GM23338 (cell line): ENCODE measurements at regions not wholly inside any gene's neighbourhood (a gene's known extent, or its start where the extent isn't known, plus 50 kb on each side); places are given as distances from the start of the nearest gene placed in this dataset.

Source experiments
- ATAC-seq: fragments of 200-7000 bp; cut with Tn5 transposase; 3 replicates; pipeline ENCODE4 v1.9.1; 2020
- DNase-seq: peaks from one replicate; pipeline ENCODE4 v3.0.0-alpha.2; 2015; ENCODE audit warnings: low spot score
- H2AFZ ChIP-seq: fragments of 200-600 bp; sonication (generic); 2 replicates; pipeline ENCODE4 v1.8.0; 2016; ENCODE audit warnings: antibody characterized with exemption, mild to moderate bottlenecking, moderate library complexity
- H3F3A ChIP-seq: fragments of 200-600 bp; sonication (generic); replicated peaks from 2 replicates; pipeline ENCODE4 v1.8.0; 2017; ENCODE audit warnings: antibody characterized with exemption, mixed run types, low read depth
- H3K27ac ChIP-seq: fragments of 200-600 bp; sonication (generic); 2 replicates; pipeline ENCODE4 v1.6.1; 2016; ENCODE audit warnings: low read depth
- H3K27me3 ChIP-seq: fragments of 200-600 bp; sonication (generic); 2 replicates; pipeline ENCODE4 v1.8.0; 2016; ENCODE audit warnings: mild to moderate bottlenecking, mixed run types, moderate library complexity; ENCODE audit not compliant: insufficient read depth
- H3K36me3 ChIP-seq: fragments of 200-600 bp; sonication (generic); 2 replicates; pipeline ENCODE4 v1.8.0; 2016; ENCODE audit warnings: mild to moderate bottlenecking; ENCODE audit not compliant: insufficient read depth
- H3K4me1 ChIP-seq: fragments of 200-600 bp; sonication (generic); 2 replicates; pipeline ENCODE4 v1.8.0; 2016; ENCODE audit warnings: mild to moderate bottlenecking, moderate library complexity; ENCODE audit not compliant: insufficient read depth
- H3K4me2 ChIP-seq: fragments of 200-600 bp; sonication (generic); 2 replicates; pipeline ENCODE4 v1.7.1; 2017; ENCODE audit warnings: mixed run types
- H3K4me3 ChIP-seq: fragments of 200-600 bp; sonication (generic); 2 replicates; pipeline ENCODE4 v1.6.1; 2016; ENCODE audit warnings: mixed run types
- H3K79me2 ChIP-seq: fragments of 200-600 bp; sonication (generic); replicated peaks from 2 replicates; pipeline ENCODE4 v1.8.0; 2017; ENCODE audit warnings: mild to moderate bottlenecking; ENCODE audit not compliant: insufficient read depth
- H3K9me2 ChIP-seq: fragments of 200-600 bp; sonication (generic); 2 replicates; pipeline ENCODE4 v1.8.0; 2017; ENCODE audit not compliant: insufficient read depth
- H4K20me1 ChIP-seq: fragments of 200-600 bp; sonication (generic); replicated peaks from 2 replicates; pipeline ENCODE4 v1.8.0; 2017; ENCODE audit warnings: mild to moderate bottlenecking; ENCODE audit not compliant: insufficient read depth
- H3K27ac Mint-ChIP-seq: 2 replicates; pipeline ENCODE4 v1.8.0; 2020; ENCODE audit warnings: inconsistent platforms, mild to moderate bottlenecking, moderate library complexity, mixed read lengths
- H3K27me3 Mint-ChIP-seq: 3 replicates; pipeline ENCODE4 v1.8.0; 2022; ENCODE audit warnings: low read depth, mild to moderate bottlenecking, moderate library complexity, mixed read lengths, inconsistent platforms; ENCODE audit not compliant: insufficient read depth, poor library complexity
- H3K36me3 Mint-ChIP-seq: 3 replicates; pipeline ENCODE4 v1.8.0; 2021; ENCODE audit warnings: low read depth, mild to moderate bottlenecking, inconsistent platforms, moderate library complexity, mixed read lengths
- H3K4me1 Mint-ChIP-seq: 3 replicates; pipeline ENCODE4 v1.8.0; 2020; ENCODE audit warnings: mild to moderate bottlenecking, inconsistent platforms, mixed read lengths
- H3K4me3 Mint-ChIP-seq: 3 replicates; pipeline ENCODE4 v1.8.0; 2021; ENCODE audit warnings: moderate library complexity, mild to moderate bottlenecking, inconsistent platforms, mixed read lengths
- H3K9me3 Mint-ChIP-seq: 3 replicates; pipeline ENCODE4 v1.8.0; 2020; ENCODE audit warnings: moderate library complexity, mild to moderate bottlenecking, inconsistent platforms, mixed read lengths
- CREB1 ChIP-seq: fragments of 250-450 bp; sonication (Bioruptor Pico); IDR thresholded peaks from 2 replicates; pipeline ENCODE4 v1.5.0; 2020; ENCODE audit warnings: low read depth, mild to moderate bottlenecking, moderate library complexity
- EZH2 ChIP-seq: fragments of 200-600 bp; sonication (generic); IDR thresholded peaks from one replicate; pipeline ENCODE4 v1.8.0; 2017; ENCODE audit warnings: antibody characterized with exemption, mild to moderate bottlenecking, low read depth; ENCODE audit not compliant: unreplicated experiment
- EZH2phosphoT487 ChIP-seq: fragments of 200-600 bp; sonication (generic); IDR thresholded peaks from one replicate; pipeline ENCODE4 v1.8.1; 2018; ENCODE audit warnings: antibody characterized with exemption; ENCODE audit not compliant: unreplicated experiment
- JUNB ChIP-seq: IDR thresholded peaks from one replicate; pipeline ENCODE4 v1.6.1; 2016; ENCODE audit warnings: antibody characterized with exemption; ENCODE audit not compliant: unreplicated experiment
- NANOG ChIP-seq: IDR thresholded peaks from 2 replicates; pipeline ENCODE4 v1.6.1; 2016; ENCODE audit warnings: antibody characterized with exemption, borderline replicate concordance
- POLR2AphosphoS5 ChIP-seq: IDR thresholded peaks from 2 replicates; pipeline ENCODE4 v1.6.1; 2016; ENCODE audit warnings: antibody characterized with exemption, low read depth
- STAT1 ChIP-seq: IDR thresholded peaks from one replicate; pipeline ENCODE4 v1.6.1; 2016; ENCODE audit warnings: antibody characterized with exemption; ENCODE audit not compliant: unreplicated experiment
- ZNF114 ChIP-seq: fragments of 250-450 bp; sonication (Bioruptor Pico); IDR thresholded peaks from 2 replicates; pipeline ENCODE4 v1.5.0; 2020; ENCODE audit warnings: mild to moderate bottlenecking, moderate library complexity
- ZNF331 ChIP-seq: fragments of 250-450 bp; sonication (Bioruptor Pico); IDR thresholded peaks from 2 replicates; pipeline ENCODE4 v1.5.0; 2020; ENCODE audit warnings: low read depth, mild to moderate bottlenecking, moderate library complexity
- TF ChIP-seq, protein P1 (sequence below), 2 experiments: fragments of 200-600 bp in 1 of 2; sonication (generic) in 1 of 2; conservative IDR thresholded peaks; 2 replicates each; pipeline versions ENCODE4 v1.5.1 to v1.6.1; 2016 to 2017; ENCODE audit warnings: antibody characterized with exemption in 2 of 2, low read depth in 2 of 2, mild to moderate bottlenecking in 2 of 2, moderate library complexity in 1 of 2
- TF ChIP-seq, protein P2 (sequence below): IDR thresholded peaks from one replicate; pipeline ENCODE4 v1.6.1; 2018; ENCODE audit warnings: antibody characterized with exemption; ENCODE audit not compliant: unreplicated experiment
- TF ChIP-seq, protein P3 (sequence below): IDR thresholded peaks from 2 replicates; pipeline ENCODE4 v1.6.1; 2016; ENCODE audit warnings: antibody characterized with exemption

DNA sequence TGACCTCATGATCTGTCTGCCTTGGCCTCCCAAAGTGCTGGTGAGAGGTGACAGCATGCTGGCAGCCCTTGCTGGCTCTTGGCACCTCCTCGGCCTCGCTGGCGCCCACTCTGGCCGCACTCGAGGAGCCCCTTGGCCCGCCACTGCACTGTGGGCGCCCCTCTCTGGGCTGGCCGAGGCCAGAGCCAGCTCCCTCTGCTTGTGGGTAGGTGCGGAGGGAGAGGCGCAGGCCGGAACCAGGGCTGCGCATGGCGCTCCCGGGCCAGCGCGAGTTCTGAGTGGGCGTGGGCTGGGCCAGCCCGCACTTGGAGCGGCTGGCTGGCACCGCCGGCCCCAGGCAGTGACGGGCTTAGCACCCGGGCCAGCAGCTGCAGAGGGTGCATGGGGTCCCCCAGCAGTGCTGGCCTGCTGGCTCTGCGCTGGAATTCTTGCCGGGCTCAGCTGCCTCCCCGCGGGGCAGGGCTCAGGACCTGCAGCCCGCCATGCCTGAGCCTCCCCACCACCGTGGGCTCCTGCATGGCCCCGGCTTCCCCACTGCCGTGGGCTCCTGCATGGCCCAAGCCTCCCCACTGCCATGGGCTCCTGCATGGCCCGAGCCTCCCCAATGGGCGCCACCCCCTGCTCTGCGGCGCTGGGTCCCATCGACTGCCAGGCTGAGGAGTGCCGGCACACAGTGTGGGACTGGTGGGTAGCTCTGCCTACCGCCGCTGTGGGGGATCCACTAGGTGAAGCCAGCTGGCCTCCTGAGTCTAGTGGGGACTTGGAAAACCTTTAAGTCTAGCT lies 76.4 kb upstream of the OSBPL11 start:
- H3K4me2 ChIP-seq, result no peak overlapping the region
- no peaks in the 10 kb centered on the region for H3K36me3 ChIP-seq
- Mint-ChIP-seq H3K4me3 (no peak overlapping the region), H3K27ac (no peak overlapping the region), H3K36me3 (no peaks in the 10 kb centered on the region), H3K9me3 (0 out of 3 replicates have a peak, but pooled peaks cover 4% of the 10 kb centered on the region), H3K4me1 (peaks cover 5% of the 10 kb centered on the region), H3K27me3 (peaks cover 3% of the 10 kb centered on the region)
- TF ChIP-seq EZH2, result no peak
- TF ChIP-seq, protein P1, sequence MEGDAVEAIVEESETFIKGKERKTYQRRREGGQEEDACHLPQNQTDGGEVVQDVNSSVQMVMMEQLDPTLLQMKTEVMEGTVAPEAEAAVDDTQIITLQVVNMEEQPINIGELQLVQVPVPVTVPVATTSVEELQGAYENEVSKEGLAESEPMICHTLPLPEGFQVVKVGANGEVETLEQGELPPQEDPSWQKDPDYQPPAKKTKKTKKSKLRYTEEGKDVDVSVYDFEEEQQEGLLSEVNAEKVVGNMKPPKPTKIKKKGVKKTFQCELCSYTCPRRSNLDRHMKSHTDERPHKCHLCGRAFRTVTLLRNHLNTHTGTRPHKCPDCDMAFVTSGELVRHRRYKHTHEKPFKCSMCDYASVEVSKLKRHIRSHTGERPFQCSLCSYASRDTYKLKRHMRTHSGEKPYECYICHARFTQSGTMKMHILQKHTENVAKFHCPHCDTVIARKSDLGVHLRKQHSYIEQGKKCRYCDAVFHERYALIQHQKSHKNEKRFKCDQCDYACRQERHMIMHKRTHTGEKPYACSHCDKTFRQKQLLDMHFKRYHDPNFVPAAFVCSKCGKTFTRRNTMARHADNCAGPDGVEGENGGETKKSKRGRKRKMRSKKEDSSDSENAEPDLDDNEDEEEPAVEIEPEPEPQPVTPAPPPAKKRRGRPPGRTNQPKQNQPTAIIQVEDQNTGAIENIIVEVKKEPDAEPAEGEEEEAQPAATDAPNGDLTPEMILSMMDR (conservative IDR thresholded peaks at IDR 0.05; ENCODE audit: low read depth in 2 of 2), result peak in 1 of 2 experiments; percentile 43; a peak in 2 of 4 replicates
- DNase-seq (peak; percentile 27), ATAC-seq (peak; percentile 87)
- no peaks in the 10 kb centered on the region for H3K9me2 ChIP-seq
- H3K79me2 ChIP-seq, result no peaks in the 10 kb centered on the region
- no peak overlapping the region for H2AFZ ChIP-seq
- no peaks in the 10 kb centered on the region for H4K20me1 ChIP-seq
- H3F3A ChIP-seq, result no peaks in the 10 kb centered on the region
- no peaks in the 10 kb centered on the region for H3K4me1 ChIP-seq
- H3K27me3 ChIP-seq, result no peaks in the 10 kb centered on the region
- H3K4me3 ChIP-seq, result no peak overlapping the region
- H3K27ac ChIP-seq, result no peak overlapping the region

DNA sequence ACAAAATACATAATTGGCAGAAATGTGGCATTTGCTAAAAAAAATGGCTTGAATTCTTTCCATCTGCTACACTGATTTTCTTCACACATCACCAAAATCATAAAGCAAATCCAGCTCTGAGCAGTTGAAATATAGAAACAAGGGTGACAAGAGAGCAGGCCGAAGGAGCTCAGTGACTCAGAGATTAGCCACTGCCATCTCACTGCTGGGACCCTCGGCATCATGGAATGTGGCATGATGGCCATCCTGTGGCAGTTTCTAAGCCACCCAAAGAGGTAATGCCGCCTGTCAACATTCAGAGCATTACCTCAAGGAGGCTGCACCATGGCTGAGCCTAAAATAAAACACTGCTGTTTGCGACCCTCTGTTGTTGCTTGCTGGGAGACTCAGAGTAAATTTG lies 80.5 kb upstream of the OSBPL11 start:
- H2AFZ ChIP-seq, result no peak overlapping the region
- H3K36me3 Mint-ChIP-seq, result no peaks in the 10 kb centered on the region
- H3K27ac ChIP-seq, result no peak overlapping the region
- H3K4me3 ChIP-seq, result no peak overlapping the region
- DNase-seq (no peak), ATAC-seq (no peak)
- H3K36me3 ChIP-seq, result no peaks in the 10 kb centered on the region
- no peaks in the 10 kb centered on the region; the same call in 1 of the 2 replicates for H3K9me2 ChIP-seq
- no peaks in the 10 kb centered on the region for H4K20me1 ChIP-seq
- no peaks in the 10 kb centered on the region for H3K79me2 ChIP-seq
- H3K4me3 Mint-ChIP-seq, result no peak overlapping the region
- 0 out of 3 replicates have a peak, but pooled peaks cover 3% of the 10 kb centered on the region for H3K9me3 Mint-ChIP-seq
- H3K27me3 ChIP-seq, result no peaks in the 10 kb centered on the region
- H3K27ac Mint-ChIP-seq, result no peak overlapping the region
- H3K4me2 ChIP-seq, result no peak overlapping the region
- peaks cover 2% of the 10 kb centered on the region; the same call in 1 of the 3 replicates for H3K4me1 Mint-ChIP-seq
- H3K27me3 Mint-ChIP-seq, result peaks cover 5% of the 10 kb centered on the region
- no peaks in the 10 kb centered on the region for H3K4me1 ChIP-seq
- H3F3A ChIP-seq, result no peaks in the 10 kb centered on the region
- TF ChIP-seq CREB1 (CRISPR knock-in tag) (no peak), EZH2 (no peak), NANOG (no peak), POLR2AphosphoS5 (no peak), JUNB (no peak), ZNF331 (CRISPR knock-in tag) (no peak), STAT1 (no peak), EZH2phosphoT487 (no peak), ZNF114 (CRISPR knock-in tag) (no peak)
- TF ChIP-seq, protein P1 (conservative IDR thresholded peaks at IDR 0.05; ENCODE audit: low read depth in 2 of 2), result no peak
- TF ChIP-seq, protein P2, sequence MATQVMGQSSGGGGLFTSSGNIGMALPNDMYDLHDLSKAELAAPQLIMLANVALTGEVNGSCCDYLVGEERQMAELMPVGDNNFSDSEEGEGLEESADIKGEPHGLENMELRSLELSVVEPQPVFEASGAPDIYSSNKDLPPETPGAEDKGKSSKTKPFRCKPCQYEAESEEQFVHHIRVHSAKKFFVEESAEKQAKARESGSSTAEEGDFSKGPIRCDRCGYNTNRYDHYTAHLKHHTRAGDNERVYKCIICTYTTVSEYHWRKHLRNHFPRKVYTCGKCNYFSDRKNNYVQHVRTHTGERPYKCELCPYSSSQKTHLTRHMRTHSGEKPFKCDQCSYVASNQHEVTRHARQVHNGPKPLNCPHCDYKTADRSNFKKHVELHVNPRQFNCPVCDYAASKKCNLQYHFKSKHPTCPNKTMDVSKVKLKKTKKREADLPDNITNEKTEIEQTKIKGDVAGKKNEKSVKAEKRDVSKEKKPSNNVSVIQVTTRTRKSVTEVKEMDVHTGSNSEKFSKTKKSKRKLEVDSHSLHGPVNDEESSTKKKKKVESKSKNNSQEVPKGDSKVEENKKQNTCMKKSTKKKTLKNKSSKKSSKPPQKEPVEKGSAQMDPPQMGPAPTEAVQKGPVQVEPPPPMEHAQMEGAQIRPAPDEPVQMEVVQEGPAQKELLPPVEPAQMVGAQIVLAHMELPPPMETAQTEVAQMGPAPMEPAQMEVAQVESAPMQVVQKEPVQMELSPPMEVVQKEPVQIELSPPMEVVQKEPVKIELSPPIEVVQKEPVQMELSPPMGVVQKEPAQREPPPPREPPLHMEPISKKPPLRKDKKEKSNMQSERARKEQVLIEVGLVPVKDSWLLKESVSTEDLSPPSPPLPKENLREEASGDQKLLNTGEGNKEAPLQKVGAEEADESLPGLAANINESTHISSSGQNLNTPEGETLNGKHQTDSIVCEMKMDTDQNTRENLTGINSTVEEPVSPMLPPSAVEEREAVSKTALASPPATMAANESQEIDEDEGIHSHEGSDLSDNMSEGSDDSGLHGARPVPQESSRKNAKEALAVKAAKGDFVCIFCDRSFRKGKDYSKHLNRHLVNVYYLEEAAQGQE, result no peak
- TF ChIP-seq, protein P3, sequence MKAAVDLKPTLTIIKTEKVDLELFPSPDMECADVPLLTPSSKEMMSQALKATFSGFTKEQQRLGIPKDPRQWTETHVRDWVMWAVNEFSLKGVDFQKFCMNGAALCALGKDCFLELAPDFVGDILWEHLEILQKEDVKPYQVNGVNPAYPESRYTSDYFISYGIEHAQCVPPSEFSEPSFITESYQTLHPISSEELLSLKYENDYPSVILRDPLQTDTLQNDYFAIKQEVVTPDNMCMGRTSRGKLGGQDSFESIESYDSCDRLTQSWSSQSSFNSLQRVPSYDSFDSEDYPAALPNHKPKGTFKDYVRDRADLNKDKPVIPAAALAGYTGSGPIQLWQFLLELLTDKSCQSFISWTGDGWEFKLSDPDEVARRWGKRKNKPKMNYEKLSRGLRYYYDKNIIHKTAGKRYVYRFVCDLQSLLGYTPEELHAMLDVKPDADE, result no peak
